A549 (cell line): ENCODE measurements at regions not wholly inside any gene's neighbourhood (a gene's known extent, or its start where the extent isn't known, plus 50 kb on each side); places are given as distances from the start of the nearest gene placed in this dataset.

ENCODE experiments used
- HDAC2 ChIP-seq: fragments of 200-600 bp; sonication (generic); IDR thresholded peaks from 2 replicates; pipeline ENCODE4 v1.6.1; 2016
- POLR2A ChIP-seq: IDR thresholded peaks from 2 replicates; pipeline ENCODE4 v1.6.1; 2012; ENCODE audit warnings: mild to moderate bottlenecking, low read length

- TF ChIP-seq POLR2A (no peak), HDAC2 (no peak)
Measured at GRCh38 chr7:112615701-112616100, 134.9 kb downstream of the LSMEM1 start.
